ENCODE measurements at regions not wholly inside any gene's neighbourhood (a gene's known extent, or its start where the extent isn't known, plus 50 kb on each side); places are given as distances from the start of the nearest gene placed in this dataset.

GRCh38 chr10:123564631-123565030 lies 101.5 kb upstream of the GPR26 start:
- TF ChIP-seq FOXK2 (IDR thresholded peaks at IDR 0.05) (no peak), SUZ12 (IDR thresholded peaks at IDR 0.05) (no peak), FOXM1 (IDR thresholded peaks at IDR 0.05; ENCODE audit: borderline replicate concordance) (no peak), NFRKB (IDR thresholded peaks at IDR 0.05) (no peak), FOXA1 (IDR thresholded peaks at IDR 0.05) (no peak), BHLHE40 (IDR thresholded peaks at IDR 0.05; ENCODE audit: borderline replicate concordance) (no peak), ARNT (IDR thresholded peaks at IDR 0.05) (no peak), PKNOX1 (IDR thresholded peaks at IDR 0.05) (no peak), CTBP1 (IDR thresholded peaks at IDR 0.05; ENCODE audit: borderline replicate concordance) (no peak), HDGF (IDR thresholded peaks at IDR 0.05; ENCODE audit: borderline replicate concordance) (no peak), TARDBP (IDR thresholded peaks at IDR 0.05) (no peak), SP1 (IDR thresholded peaks at IDR 0.05) (no peak), LEF1 (IDR thresholded peaks at IDR 0.05; ENCODE audit: borderline replicate concordance) (no peak)

Data from HEK293T (cell line).